Glutamatergic neuron (in vitro differentiated cells): ENCODE measurements at regions not wholly inside any gene's neighbourhood (a gene's known extent, or its start where the extent isn't known, plus 50 kb on each side); places are given as distances from the start of the nearest gene placed in this dataset.

Experiments used
- DNase-seq: peaks from one replicate; pipeline ENCODE4 v3.0.0; 2022
- H3K27ac Mint-ChIP-seq: one replicate; pipeline ENCODE4 v1.8.0; 2020; ENCODE audit warnings: mild to moderate bottlenecking, mixed read lengths, inconsistent platforms; ENCODE audit not compliant: unreplicated experiment
- H3K27me3 Mint-ChIP-seq: one replicate; pipeline ENCODE4 v1.8.0; 2020; ENCODE audit warnings: mild to moderate bottlenecking, moderate library complexity, mixed read lengths, inconsistent platforms; ENCODE audit not compliant: unreplicated experiment
- H3K36me3 Mint-ChIP-seq: one replicate; pipeline ENCODE4 v1.8.0; 2020; ENCODE audit warnings: mild to moderate bottlenecking, mixed read lengths, inconsistent platforms; ENCODE audit not compliant: unreplicated experiment
- H3K4me1 Mint-ChIP-seq: one replicate; pipeline ENCODE4 v1.8.0; 2020; ENCODE audit warnings: mild to moderate bottlenecking, low read depth, mixed read lengths, inconsistent platforms; ENCODE audit not compliant: unreplicated experiment
- H3K4me3 Mint-ChIP-seq: one replicate; pipeline ENCODE4 v1.8.0; 2020; ENCODE audit warnings: mild to moderate bottlenecking, mixed read lengths, inconsistent platforms; ENCODE audit not compliant: unreplicated experiment
- H3K9me3 Mint-ChIP-seq: one replicate; pipeline ENCODE4 v1.8.0; 2020; ENCODE audit warnings: mild to moderate bottlenecking, moderate library complexity, mixed read lengths, inconsistent platforms; ENCODE audit not compliant: unreplicated experiment
- TF ChIP-seq, protein P1 (sequence below): fragments of 200-600 bp; sonication (generic); IDR thresholded peaks from one replicate; pipeline ENCODE4 v1.5.0; 2021; ENCODE audit not compliant: partially characterized antibody, unreplicated experiment

GRCh38 chr5:167264348-167264747, 1027.1 kb upstream of the WWC1 start:
- Mint-ChIP-seq H3K4me1 (no peaks in the 10 kb centered on the region), H3K36me3 (no peaks in the 10 kb centered on the region), H3K27me3 (peaks cover 2% of the 10 kb centered on the region), H3K4me3 (no peak overlapping the region), H3K9me3 (no peaks in the 10 kb centered on the region), H3K27ac (no peak overlapping the region)
- TF ChIP-seq, protein P1, sequence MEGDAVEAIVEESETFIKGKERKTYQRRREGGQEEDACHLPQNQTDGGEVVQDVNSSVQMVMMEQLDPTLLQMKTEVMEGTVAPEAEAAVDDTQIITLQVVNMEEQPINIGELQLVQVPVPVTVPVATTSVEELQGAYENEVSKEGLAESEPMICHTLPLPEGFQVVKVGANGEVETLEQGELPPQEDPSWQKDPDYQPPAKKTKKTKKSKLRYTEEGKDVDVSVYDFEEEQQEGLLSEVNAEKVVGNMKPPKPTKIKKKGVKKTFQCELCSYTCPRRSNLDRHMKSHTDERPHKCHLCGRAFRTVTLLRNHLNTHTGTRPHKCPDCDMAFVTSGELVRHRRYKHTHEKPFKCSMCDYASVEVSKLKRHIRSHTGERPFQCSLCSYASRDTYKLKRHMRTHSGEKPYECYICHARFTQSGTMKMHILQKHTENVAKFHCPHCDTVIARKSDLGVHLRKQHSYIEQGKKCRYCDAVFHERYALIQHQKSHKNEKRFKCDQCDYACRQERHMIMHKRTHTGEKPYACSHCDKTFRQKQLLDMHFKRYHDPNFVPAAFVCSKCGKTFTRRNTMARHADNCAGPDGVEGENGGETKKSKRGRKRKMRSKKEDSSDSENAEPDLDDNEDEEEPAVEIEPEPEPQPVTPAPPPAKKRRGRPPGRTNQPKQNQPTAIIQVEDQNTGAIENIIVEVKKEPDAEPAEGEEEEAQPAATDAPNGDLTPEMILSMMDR, result no peak
- no peak for DNase-seq

- Mint-ChIP-seq H3K27ac (no peak overlapping the region), H3K36me3 (no peaks in the 10 kb centered on the region), H3K9me3 (no peaks in the 10 kb centered on the region), H3K4me1 (peaks cover 16% of the 10 kb centered on the region), H3K4me3 (no peak overlapping the region), H3K27me3 (peaks cover 1% of the 10 kb centered on the region)
- TF ChIP-seq, protein P1, result no peak
- no peak for DNase-seq
Observed at GRCh38 chr5:167268337-167268736, 1023.1 kb upstream of the WWC1 start.

DNA sequence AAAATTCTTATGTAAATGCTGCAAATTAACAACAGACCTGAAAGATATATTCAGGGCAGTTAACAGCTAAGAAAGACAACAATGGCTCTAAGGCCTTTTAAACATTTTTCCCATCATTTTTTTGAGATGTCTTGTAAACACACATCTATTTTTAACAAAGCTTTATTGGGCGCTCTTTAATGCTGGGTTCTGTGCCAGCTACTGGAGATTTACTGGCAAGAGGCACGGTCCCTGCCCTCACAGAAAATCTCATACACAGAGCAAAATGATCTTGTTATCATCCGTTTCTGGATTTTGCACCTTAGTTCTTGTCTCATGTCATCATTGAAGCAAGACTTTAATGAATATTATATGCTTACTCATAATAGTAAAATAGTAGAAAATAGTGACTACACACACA, 1022.3 kb upstream of the WWC1 start:
- H3K4me1 Mint-ChIP-seq, result peaks cover 16% of the 10 kb centered on the region
- H3K27ac Mint-ChIP-seq, result no peak overlapping the region
- H3K36me3 Mint-ChIP-seq, result no peaks in the 10 kb centered on the region
- H3K9me3 Mint-ChIP-seq, result no peaks in the 10 kb centered on the region
- DNase-seq, result no peak
- peaks cover 1% of the 10 kb centered on the region for H3K27me3 Mint-ChIP-seq
- TF ChIP-seq, protein P1, result no peak
- no peak overlapping the region for H3K4me3 Mint-ChIP-seq

GRCh38 chr5:167271081-167271480, 1020.4 kb upstream of the WWC1 start:
- no peak for DNase-seq
- Mint-ChIP-seq H3K27ac (peak overlapping the region; percentile 78), H3K4me1 (peaks cover 16% of the 10 kb centered on the region), H3K36me3 (no peaks in the 10 kb centered on the region), H3K9me3 (no peaks in the 10 kb centered on the region), H3K27me3 (peaks cover 1% of the 10 kb centered on the region), H3K4me3 (no peak overlapping the region)
- TF ChIP-seq, protein P1, result no peak

DNA sequence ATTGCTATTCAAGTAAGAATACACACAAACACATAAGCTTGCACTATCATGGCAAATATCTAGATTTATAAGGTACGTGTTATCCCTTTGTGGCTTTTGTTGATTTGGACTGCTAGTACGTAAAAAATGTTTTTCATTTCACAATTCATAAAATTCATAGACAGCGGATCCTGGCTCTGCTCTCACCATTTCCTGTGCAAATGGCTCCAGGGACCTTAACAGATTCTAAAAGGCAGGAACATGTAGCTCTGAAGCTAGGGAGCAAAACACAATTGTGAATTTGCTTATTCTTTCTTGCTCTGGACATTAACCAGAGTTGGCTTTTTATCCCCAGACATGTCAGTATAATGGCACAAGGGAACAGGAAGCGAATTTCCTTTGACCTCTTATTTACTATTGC, 1019.9 kb upstream of the WWC1 start:
- no peak for DNase-seq
- Mint-ChIP-seq H3K9me3 (no peaks in the 10 kb centered on the region), H3K27me3 (peaks cover 1% of the 10 kb centered on the region), H3K36me3 (no peaks in the 10 kb centered on the region), H3K27ac (no peak overlapping the region), H3K4me3 (no peak overlapping the region), H3K4me1 (peaks cover 16% of the 10 kb centered on the region)
- TF ChIP-seq, protein P1, result no peak
